Motor neuron (in vitro differentiated cells): ENCODE measurements at regions not wholly inside any gene's neighbourhood (a gene's known extent, or its start where the extent isn't known, plus 50 kb on each side); places are given as distances from the start of the nearest gene placed in this dataset.
A peak's percentile ranks its signal among the peaks of the same experiment; 100 is the strongest.

Experiments
- ATAC-seq, 8 experiments: fragments of 200-7000 bp; cut with Tn5 transposase; replicated peaks in 6 of 8; 2 replicates each; pipeline ENCODE4 v1.8.0; 2021; ENCODE audit warnings: mild to moderate bottlenecking in 8 of 8, moderate library complexity in 8 of 8
- H3K27ac ChIP-seq, 2 donors: fragments of 250-450 bp; sonication (Bioruptor Pico); 2 replicates each; pipeline ENCODE4 v1.9.0; 2021; ENCODE audit warnings: antibody characterized with exemption in 2 of 2, mild to moderate bottlenecking in 2 of 2, moderate library complexity in 1 of 2
- H3K4me1 ChIP-seq, 2 donors: fragments of 250-450 bp; sonication (Bioruptor Pico); replicated peaks in 1 of 2; 2 replicates each; pipeline ENCODE4 v1.6.1; 2021; ENCODE audit warnings: antibody characterized with exemption in 2 of 2, mild to moderate bottlenecking in 2 of 2, moderate library complexity in 1 of 2
- H3K4me3 ChIP-seq, 5 donors: fragments of 250-450 bp; sonication (Bioruptor Pico); 2 replicates each; pipeline ENCODE4 v1.9.0; 2021; ENCODE audit warnings: antibody characterized with exemption in 5 of 5, mild to moderate bottlenecking in 5 of 5, moderate library complexity in 4 of 5
- WGBS, 10 experiments: fragments of 450-650 bp; shearing (Covaris generic); methylation state at CpG; one replicate each; pipeline ENCODE4 v1.0.0; 2022; 5-methylcytosine and 5-hydroxymethylcytosine counted together
- in situ Hi-C, 9 experiments: fragments of 400-800 bp; cut with MboI; loops; one replicate each; pipeline ENCODE4 v1.15.0; 2021; ENCODE audit warnings: low sequenced_read_pairs in 9 of 9, low pct_unique_long_range_greater_than_20kb in 2 of 9; ENCODE audit not compliant: unreplicated experiment in 9 of 9

- no peak for ATAC-seq
- H3K4me1 ChIP-seq, result peaks cover 6 to 14% of the 10 kb centered on the region in 2 donors
- H3K4me3 ChIP-seq, result no peak overlapping the region
- in situ Hi-C loops, result no loop called here
- no peak overlapping the region for H3K27ac ChIP-seq
- 20 to 88% (median 75%) methylated on average over 1 to 3 of the region's 5 CpGs; no CpG with 5 or more reads in 4 of the 10 experiments for WGBS, 10 experiments
These were observed 252.6 kb downstream of the SEC23IP start for GRCh38 chr10:120145107-120145506.

DNA sequence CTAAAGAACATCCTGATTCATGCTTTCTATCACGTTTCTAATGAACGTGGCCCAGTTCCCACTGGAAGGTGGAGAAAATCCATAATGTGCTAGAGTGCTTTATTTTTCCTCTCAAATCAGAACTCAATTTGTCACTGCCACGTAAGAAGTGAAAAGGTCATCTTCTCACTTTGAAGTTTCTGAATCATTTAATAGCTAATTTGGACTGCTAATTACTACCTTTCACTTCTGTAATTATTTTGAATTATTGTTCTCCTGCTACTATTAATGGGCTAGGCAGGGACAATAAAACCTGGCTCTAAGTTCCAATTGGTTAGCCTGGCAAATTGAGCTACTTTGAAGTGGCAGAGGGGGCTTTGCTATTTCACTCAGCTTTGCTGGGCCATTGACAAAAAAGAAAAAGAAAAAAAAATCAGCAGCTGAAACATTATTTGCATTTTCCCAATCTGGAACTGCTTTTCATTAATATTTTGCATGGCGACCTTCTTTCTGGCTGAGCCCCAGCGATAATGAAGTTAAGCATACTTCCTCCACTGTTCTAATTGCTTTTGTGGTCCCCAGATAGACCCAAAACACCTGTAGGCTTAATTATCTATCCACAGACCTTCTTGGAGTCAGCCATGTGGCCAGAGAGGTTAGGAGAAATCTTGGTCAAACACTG lies 264.2 kb downstream of the SEC23IP start:
- ATAC-seq, result no peak

GRCh38 chr10:120161111-120161510 lies 268.6 kb downstream of the SEC23IP start:
- Histone ChIP-seq H3K4me1 (peaks cover 0 to 16% of the 10 kb centered on the region in 2 donors), H3K4me3 (no peak overlapping the region), H3K27ac (no peak overlapping the region)
- ATAC-seq, result peak in 3 of 8 experiments; percentile 30 to 64 (median 59)
- in situ Hi-C loops, result no loop called here
- WGBS, 10 experiments, result 33 to 80% methylated on average over 1 of the region's 1 CpG; no CpG with 5 or more reads in 8 of the 10 experiments

More for the DNA sequence above, 264.2 kb downstream of the SEC23IP start:
- 19 to 83% (median 68%) methylated on average over 2 to 5 of the region's 5 CpGs for WGBS, 10 experiments
- Histone ChIP-seq H3K4me1 (peaks cover 0 to 6% of the 10 kb centered on the region in 2 donors), H3K27ac (no peak overlapping the region), H3K4me3 (no peak overlapping the region)
- in situ Hi-C loops, result no loop called here

- Histone ChIP-seq H3K4me3 (no peak overlapping the region), H3K4me1 (peaks cover 0 to 10% of the 10 kb centered on the region in 2 donors), H3K27ac (no peak overlapping the region)
- WGBS, 10 experiments, result 20 to 100% (median 79%) methylated on average over 1 to 4 of the region's 4 CpGs; no CpG with 5 or more reads in 2 of the 10 experiments
- no peak for ATAC-seq
- in situ Hi-C loops, result no loop called here
These were observed 269.9 kb downstream of the SEC23IP start for GRCh38 chr10:120162471-120162870.

- in situ Hi-C loops, result no loop called here
- no peak overlapping the region for H3K4me3 ChIP-seq
- H3K27ac ChIP-seq, result no peak overlapping the region
- H3K4me1 ChIP-seq, result peaks cover 3 to 21% of the 10 kb centered on the region in 2 donors
- 40 to 100% (median 86%) methylated on average over 1 to 4 of the region's 4 CpGs for WGBS, 10 experiments
- peak in 2 of 8 experiments; percentile 54 to 87 for ATAC-seq
These were observed 279.8 kb downstream of the SEC23IP start for GRCh38 chr10:120172356-120172755.

DNA sequence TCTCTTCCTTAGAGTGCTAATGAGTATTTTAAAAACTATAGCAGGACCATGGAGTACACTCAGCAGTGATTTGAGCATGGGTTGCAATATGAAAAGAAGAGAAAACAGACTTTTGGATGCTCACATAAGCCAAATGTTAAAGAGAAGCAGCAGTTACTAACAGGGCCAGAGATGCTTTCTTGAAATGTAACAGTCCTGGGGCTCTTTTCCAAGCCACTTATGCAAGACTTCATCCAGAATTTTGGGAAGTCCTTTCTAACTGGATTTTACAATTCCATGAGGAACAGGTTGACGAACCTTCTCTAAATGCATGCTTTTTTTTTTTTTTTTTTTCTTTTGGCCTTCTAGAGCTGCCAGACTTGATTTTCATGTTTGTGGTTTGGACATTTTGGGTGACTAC lies 282.0 kb downstream of the SEC23IP start:
- no peak for ATAC-seq
- H3K27ac ChIP-seq, result no peak overlapping the region
- H3K4me1 ChIP-seq, result peaks cover 3 to 31% of the 10 kb centered on the region in 2 donors
- 13 to 100% (median 58%) methylated on average over 1 of the region's 1 CpG; no CpG with 5 or more reads in 3 of the 10 experiments for WGBS, 10 experiments
- in situ Hi-C loops, result no loop called here
- H3K4me3 ChIP-seq, result no peak overlapping the region

- no peak overlapping the region for H3K4me3 ChIP-seq
- peaks cover 3 to 37% of the 10 kb centered on the region in 2 donors for H3K4me1 ChIP-seq
- in situ Hi-C loops, result no loop called here
- H3K27ac ChIP-seq, result no peak overlapping the region
- WGBS, 10 experiments, result 0 to 67% (median 25%) methylated on average over 1 to 5 of the region's 10 CpGs; no CpG with 5 or more reads in 2 of the 10 experiments
- peak in 6 of 8 experiments; percentile 43 to 97 (median 90) for ATAC-seq
These were observed 279.7 kb upstream of the PLPP4 start for GRCh38 chr10:120177330-120177729.

GRCh38 chr10:120180160-120180559 lies 276.9 kb upstream of the PLPP4 start:
- H3K27ac ChIP-seq, result no peak overlapping the region
- WGBS, 10 experiments, result 0 to 88% (median 50%) methylated on average over 1 to 3 of the region's 3 CpGs; no CpG with 5 or more reads in 3 of the 10 experiments
- H3K4me1 ChIP-seq, result peaks cover 1 to 31% of the 10 kb centered on the region in 2 donors
- peak in 3 of 8 experiments; percentile 11 to 68 (median 17) for ATAC-seq
- in situ Hi-C loops, result no loop called here
- H3K4me3 ChIP-seq, result no peak overlapping the region

DNA sequence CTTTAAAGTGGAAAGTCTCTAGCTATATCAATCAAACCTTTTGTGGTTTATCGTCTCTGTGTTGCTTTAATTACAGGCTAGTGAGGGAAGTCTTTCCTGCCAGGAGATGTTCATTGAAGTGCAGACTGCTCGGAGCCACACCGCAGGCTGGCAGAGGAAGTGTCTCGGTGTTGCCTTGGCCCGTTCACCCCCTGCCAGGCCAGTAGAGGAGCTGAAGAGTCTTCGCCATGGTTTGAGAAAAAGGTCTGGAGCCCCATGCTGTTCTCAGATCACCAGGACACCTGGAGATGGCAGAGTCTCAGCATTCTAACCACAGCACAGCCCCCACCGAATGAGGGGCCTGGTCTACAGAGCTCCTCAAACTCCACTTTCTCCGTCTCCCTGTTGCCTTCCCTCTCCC lies 275.9 kb upstream of the PLPP4 start:
- Histone ChIP-seq H3K4me3 (no peak overlapping the region), H3K4me1 (peaks cover 0 to 24% of the 10 kb centered on the region in 2 donors), H3K27ac (no peak overlapping the region)
- in situ Hi-C loops, result no loop called here
- ATAC-seq, result no peak
- 0 to 90% (median 72%) methylated on average over 1 to 6 of the region's 8 CpGs; no CpG with 5 or more reads in 1 of the 10 experiments for WGBS, 10 experiments

DNA sequence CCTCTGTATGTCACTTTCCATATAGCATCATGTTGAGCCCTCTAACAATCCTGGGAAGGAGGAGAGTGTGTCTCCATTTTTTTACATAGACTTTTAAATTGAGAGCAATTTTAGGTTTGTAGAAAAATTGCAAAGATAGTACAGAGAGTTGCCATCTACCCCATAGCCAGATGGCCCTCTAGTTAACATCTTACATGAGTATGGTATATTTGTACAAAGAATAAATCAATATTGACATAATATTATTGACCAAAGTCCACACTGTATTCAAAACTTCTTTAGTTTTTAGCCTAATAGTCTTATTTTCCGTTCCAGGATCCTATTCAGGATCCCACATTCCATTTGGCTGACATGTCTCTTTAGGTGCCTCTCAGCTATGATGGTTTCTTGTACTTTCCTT lies 274.6 kb upstream of the PLPP4 start:
- peaks cover 0 to 15% of the 10 kb centered on the region in 2 donors for H3K4me1 ChIP-seq
- ATAC-seq, result no peak
- in situ Hi-C loops, result no loop called here
- WGBS, 10 experiments, result 17 to 90% (median 58%) methylated on average over 1 of the region's 1 CpG; no CpG with 5 or more reads in 2 of the 10 experiments
- no peak overlapping the region for H3K4me3 ChIP-seq
- no peak overlapping the region for H3K27ac ChIP-seq

GRCh38 chr10:120183546-120183945 lies 273.5 kb upstream of the PLPP4 start:
- ATAC-seq, result no peak
- Histone ChIP-seq H3K4me1 (peaks cover 0 to 6% of the 10 kb centered on the region in 2 donors), H3K27ac (no peak overlapping the region), H3K4me3 (no peak overlapping the region)
- WGBS, 10 experiments, result 41 to 100% (median 79%) methylated on average over 1 to 3 of the region's 3 CpGs; no CpG with 5 or more reads in 3 of the 10 experiments
- in situ Hi-C loops, result no loop called here

- peak in 1 of 8 experiments; percentile 26 for ATAC-seq
- Histone ChIP-seq H3K4me3 (no peak overlapping the region), H3K27ac (no peak overlapping the region), H3K4me1 (peaks cover 0 to 6% of the 10 kb centered on the region in 2 donors)
- 0 to 72% (median 54%) methylated on average over 1 to 6 of the region's 7 CpGs for WGBS, 10 experiments
- in situ Hi-C loops, result no loop called here
These were observed 272.3 kb upstream of the PLPP4 start for GRCh38 chr10:120184547-120185337.

DNA sequence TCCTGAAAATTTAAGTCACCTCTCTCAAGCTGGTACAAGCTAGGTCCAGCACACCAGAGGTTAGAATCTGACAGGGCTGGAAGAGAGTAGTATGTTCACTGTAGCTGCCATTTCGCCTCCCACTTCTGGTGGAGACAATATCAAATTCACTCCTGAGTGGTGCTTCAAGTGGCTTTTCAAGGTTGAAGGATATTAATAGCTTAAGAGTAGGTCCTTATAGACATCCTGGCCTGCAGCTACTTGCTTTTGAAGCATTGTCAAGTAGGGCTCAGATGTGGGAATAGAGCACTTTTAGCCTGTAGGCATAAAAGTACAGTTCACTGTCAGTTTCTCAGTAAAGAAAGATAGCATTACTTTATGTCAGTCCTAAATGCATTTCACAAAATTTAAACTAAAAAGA lies 270.5 kb upstream of the PLPP4 start:
- Histone ChIP-seq H3K4me1 (peaks cover 0 to 3% of the 10 kb centered on the region in 2 donors), H3K27ac (no peak overlapping the region), H3K4me3 (no peak overlapping the region)
- WGBS, 10 experiments, result 50 to 92% (median 83%) methylated on average over 1 of the region's 1 CpG; no CpG with 5 or more reads in 5 of the 10 experiments
- ATAC-seq, result no peak
- in situ Hi-C loops, result no loop called here
